ENCODE measurements at regions not wholly inside any gene's neighbourhood (a gene's known extent, or its start where the extent isn't known, plus 50 kb on each side); places are given as distances from the start of the nearest gene placed in this dataset.

DNA sequence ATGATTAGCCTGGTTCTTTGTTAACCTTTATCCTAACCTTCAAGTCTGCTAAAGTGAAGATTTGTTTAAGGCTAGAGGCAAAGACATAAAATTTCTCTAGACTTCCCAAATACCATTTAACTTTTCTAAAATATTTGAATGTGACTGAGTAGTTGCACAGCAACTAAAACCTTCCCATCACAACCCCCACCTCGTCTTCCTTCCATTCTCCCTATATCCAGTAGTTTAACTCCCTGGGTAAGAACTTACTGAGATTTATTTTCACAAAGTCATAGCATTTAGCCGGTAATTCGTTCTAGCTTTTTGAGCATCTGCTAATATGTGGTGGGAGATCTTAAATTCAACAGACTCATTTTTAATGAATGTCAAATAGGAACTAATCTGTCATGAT lies 87.9 kb upstream of the AKIRIN2 start:
- no peak for DNase-seq (ENCODE audit: low spot score)
- TF ChIP-seq, protein P1, sequence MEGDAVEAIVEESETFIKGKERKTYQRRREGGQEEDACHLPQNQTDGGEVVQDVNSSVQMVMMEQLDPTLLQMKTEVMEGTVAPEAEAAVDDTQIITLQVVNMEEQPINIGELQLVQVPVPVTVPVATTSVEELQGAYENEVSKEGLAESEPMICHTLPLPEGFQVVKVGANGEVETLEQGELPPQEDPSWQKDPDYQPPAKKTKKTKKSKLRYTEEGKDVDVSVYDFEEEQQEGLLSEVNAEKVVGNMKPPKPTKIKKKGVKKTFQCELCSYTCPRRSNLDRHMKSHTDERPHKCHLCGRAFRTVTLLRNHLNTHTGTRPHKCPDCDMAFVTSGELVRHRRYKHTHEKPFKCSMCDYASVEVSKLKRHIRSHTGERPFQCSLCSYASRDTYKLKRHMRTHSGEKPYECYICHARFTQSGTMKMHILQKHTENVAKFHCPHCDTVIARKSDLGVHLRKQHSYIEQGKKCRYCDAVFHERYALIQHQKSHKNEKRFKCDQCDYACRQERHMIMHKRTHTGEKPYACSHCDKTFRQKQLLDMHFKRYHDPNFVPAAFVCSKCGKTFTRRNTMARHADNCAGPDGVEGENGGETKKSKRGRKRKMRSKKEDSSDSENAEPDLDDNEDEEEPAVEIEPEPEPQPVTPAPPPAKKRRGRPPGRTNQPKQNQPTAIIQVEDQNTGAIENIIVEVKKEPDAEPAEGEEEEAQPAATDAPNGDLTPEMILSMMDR (conservative IDR thresholded peaks at IDR 0.05; ENCODE audit: low read depth) = no peak
- H3K27ac ChIP-seq = no peak overlapping the region
- ChIA-PET POLR2A (ENCODE audit: low non-redundant PET) (no interaction called here), CTCF (interaction anchor here (0.8 kb wide), 1 partner anchor 8 kb away, joined by 3 read pairs; no protein-coding TSS in a partner anchor)

DNA sequence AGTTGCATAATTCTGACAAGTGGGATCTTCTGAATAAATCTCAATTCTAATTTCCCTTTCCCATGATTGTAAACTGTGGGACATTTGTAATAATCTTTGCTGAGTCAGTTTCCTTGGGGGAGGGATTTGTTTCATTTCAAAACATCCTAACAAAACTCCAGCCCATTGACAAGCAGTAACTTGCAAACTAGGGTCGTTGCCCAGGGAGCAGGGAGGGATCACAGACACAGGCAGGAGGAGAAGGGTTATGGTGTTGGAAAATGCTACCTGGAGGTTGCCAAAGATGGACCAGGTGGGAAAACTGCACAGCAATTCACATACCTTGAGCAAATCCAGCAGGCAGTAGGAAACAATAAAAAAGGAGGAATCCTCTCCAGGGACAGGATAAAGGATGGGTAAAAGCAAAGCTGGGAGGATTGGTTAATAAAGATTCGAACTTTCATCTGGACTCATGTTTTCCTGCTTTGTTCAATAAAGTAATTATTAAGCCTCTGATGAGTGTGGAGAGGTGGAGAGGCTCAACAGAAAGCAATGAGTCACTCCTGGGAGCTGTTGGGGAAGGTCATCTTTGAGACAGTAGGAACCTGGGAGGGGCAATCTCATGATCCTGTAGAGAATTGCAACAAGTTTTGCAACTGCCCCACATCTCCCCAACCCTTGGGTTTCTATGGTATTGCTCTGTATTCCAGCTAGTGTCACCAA lies 87.3 kb upstream of the AKIRIN2 start:
- CTCF ChIA-PET = interaction anchor here (0.8 kb wide), 1 partner anchor 8 kb away, joined by 3 read pairs; no protein-coding TSS in a partner anchor
- peak overlapping the region; percentile 64 for H3K27ac ChIP-seq
- DNase-seq (ENCODE audit: low spot score) = peak; percentile 78
- TF ChIP-seq, protein P1 (conservative IDR thresholded peaks at IDR 0.05; ENCODE audit: low read depth) = no peak
- POLR2A ChIA-PET (ENCODE audit: low non-redundant PET) = no interaction called here

DNA sequence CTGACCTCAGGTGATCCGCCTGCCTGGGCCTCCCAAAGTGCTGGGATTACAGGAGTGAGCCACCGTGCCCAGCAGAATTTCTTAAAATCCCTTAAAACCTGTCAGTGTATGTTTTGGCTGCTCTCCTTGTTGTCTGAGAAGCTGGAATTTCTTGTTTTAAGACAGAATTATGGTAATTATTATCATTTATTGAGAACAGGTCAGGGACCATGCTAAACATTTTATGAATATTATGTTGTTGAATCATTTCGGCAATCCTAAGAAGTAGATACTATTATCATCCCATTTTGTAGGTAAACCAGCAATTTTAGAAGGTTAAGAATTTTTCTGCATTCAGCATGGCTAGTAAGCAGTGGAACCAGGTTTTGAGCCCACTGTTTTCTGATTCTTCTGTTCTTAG lies 86.1 kb upstream of the AKIRIN2 start:
- DNase-seq (ENCODE audit: low spot score) = no peak
- ChIA-PET CTCF (no interaction called here), POLR2A (ENCODE audit: low non-redundant PET) (no interaction called here)
- no peak overlapping the region for H3K27ac ChIP-seq
- TF ChIP-seq, protein P1 (conservative IDR thresholded peaks at IDR 0.05; ENCODE audit: low read depth) = no peak

DNA sequence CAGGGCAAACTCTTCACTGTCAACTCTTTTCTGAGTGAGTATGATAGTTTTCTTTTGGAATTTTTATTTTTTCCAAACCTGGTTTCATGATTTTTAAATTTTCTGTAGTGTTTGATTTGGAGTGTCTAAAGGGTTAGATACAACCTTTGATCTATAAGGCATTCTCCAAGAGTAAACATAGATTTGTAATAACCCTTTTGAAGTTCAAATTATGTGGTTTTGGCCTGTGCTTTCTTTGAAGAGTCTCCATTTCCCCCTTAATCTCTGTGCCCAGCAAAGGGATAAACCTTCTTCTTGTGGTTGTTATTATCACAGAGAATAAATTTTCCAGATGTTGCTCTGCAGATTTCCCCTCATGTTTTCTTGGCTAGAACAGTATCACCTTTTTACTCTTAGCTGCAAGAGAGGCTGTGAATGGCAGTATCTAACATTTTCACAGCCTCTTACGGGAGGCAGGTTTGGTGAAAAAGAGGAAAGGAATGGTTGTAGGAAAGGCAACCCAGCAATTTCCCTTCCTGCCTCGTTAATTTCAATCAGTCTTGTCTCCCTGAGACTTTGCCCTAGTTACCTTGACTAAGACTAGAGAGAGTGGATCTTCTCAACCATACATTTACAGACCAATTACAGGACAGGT lies 83.3 kb upstream of the AKIRIN2 start:
- CTCF ChIA-PET = no interaction called here

DNA sequence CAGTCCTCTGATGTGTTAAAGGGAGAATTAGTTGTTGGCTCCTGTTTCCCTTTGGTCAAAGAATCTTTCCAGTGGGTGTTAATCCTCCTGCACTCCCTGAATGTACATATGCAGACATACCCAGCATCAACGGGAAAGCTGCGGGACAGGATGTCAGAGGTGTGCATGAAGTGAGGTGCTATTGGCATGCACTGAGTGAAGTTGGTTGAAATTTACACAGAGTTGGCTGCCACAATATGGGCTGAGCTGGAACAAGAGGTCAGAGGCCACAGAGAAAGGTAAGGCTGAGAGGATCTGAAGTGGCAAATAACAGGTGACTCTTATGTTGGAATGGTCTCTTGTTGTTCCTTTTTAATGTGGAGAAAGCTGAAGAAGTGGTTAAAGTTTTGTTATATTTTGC lies 82.7 kb upstream of the AKIRIN2 start:
- no peak overlapping the region for H3K27ac ChIP-seq
- CTCF ChIA-PET = interaction anchor here (0.7 kb wide), 1 partner anchor 102 kb away, joined by 3 read pairs; no protein-coding TSS in a partner anchor
- POLR2A ChIA-PET (ENCODE audit: low non-redundant PET) = no interaction called here
- no peak for DNase-seq (ENCODE audit: low spot score)
- TF ChIP-seq, protein P1 (conservative IDR thresholded peaks at IDR 0.05; ENCODE audit: low read depth) = no peak

More for the DNA sequence above, 83.3 kb upstream of the AKIRIN2 start:
- H3K27ac ChIP-seq = no peak overlapping the region
- POLR2A ChIA-PET (ENCODE audit: low non-redundant PET) = no interaction called here
- TF ChIP-seq, protein P1 (conservative IDR thresholded peaks at IDR 0.05; ENCODE audit: low read depth) = no peak
- DNase-seq (ENCODE audit: low spot score) = no peak

DNA sequence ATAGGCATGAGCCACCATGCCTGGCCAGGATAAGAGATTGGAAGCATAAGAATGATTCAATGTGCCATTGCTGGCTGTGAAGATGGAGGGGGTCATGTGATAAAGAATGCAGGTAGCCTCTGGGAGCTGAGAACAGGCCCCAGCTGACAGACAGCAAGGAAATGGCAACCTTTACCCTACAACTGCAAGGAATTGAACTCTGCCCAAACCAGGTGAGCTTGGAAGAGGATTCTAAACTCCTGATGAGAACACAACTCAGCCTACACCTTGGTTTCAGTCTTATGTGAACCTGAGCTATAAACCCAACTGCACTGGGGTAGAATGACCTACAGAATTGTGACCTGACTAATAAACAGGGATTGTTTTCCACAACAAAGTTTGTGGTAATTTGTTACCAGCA lies 82.0 kb upstream of the AKIRIN2 start:
- TF ChIP-seq, protein P1 (conservative IDR thresholded peaks at IDR 0.05; ENCODE audit: low read depth) = no peak
- H3K27ac ChIP-seq = no peak overlapping the region
- POLR2A ChIA-PET (ENCODE audit: low non-redundant PET) = no interaction called here
- DNase-seq (ENCODE audit: low spot score) = no peak
- CTCF ChIA-PET = interaction anchor here (0.7 kb wide), 1 partner anchor 102 kb away, joined by 3 read pairs; no protein-coding TSS in a partner anchor
